HG02763 (cell line): ENCODE measurements at regions not wholly inside any gene's neighbourhood (a gene's known extent, or its start where the extent isn't known, plus 50 kb on each side); places are given as distances from the start of the nearest gene placed in this dataset.

Experiments
- ATAC-seq: cut with Tn5 transposase; IDR thresholded peaks from one replicate; pipeline ENCODE4 v1.9.1; 2021; ENCODE audit warnings: mild to moderate bottlenecking, moderate library complexity; ENCODE audit not compliant: unreplicated experiment

DNA sequence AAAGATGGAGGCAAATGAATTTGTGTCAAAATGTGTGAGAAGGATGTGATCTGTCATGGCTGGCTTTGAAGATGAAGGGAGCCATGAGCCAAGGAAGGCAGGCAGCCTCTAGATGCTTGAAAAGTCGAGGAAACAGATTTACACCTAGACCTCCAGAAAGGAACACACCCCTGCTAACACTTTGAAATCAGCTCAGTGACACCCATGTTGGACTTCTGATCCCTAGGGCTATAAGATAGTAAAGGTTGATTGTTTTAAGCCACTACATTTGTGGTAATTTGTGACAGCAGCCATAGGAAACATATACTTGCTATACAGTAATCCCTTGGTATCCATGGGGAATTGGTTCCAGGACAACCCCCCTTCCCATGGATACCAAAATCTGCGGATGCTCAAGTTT lies 80.5 kb upstream of the DYRK2 start:
- ATAC-seq = no peak

DNA sequence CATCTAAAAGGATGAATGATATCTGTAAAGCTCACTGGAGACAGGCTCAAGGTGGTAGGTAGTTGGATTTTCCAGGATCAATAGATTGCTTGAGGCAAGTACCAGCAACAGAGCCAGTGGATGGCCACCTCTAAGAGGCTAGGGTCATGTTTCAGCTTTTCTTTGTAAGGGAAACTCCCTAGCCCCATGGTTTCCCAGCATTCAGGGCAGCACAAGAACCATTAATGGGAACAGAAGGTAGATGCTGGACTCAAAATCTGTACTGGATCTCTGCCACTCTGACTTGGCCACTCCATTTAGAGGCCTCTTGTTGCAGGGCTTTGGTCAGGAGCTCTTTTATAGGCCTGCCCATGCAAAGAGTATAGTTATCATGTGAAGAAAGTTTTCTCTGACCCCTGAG lies 76.1 kb upstream of the DYRK2 start:
- ATAC-seq = no peak

DNA sequence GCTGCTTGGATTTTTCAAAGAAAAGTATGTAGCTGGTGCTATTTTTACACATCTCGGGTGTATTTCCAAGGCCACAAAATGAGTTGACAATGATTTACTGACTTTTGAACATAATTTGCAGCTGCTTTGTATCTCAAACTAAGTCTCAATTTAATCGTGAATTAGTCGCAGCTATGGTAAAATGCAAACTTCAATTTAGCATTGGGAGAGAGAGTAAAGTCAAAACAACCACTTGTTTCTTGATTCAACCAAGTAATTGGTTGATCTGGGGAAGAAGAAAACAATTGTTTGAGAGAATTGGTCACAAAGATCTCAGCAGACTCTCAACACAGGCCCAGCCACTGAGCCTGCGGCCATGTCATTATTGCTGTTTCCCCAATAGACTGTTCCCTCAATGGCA lies 75.0 kb upstream of the DYRK2 start:
- ATAC-seq = no peak

DNA sequence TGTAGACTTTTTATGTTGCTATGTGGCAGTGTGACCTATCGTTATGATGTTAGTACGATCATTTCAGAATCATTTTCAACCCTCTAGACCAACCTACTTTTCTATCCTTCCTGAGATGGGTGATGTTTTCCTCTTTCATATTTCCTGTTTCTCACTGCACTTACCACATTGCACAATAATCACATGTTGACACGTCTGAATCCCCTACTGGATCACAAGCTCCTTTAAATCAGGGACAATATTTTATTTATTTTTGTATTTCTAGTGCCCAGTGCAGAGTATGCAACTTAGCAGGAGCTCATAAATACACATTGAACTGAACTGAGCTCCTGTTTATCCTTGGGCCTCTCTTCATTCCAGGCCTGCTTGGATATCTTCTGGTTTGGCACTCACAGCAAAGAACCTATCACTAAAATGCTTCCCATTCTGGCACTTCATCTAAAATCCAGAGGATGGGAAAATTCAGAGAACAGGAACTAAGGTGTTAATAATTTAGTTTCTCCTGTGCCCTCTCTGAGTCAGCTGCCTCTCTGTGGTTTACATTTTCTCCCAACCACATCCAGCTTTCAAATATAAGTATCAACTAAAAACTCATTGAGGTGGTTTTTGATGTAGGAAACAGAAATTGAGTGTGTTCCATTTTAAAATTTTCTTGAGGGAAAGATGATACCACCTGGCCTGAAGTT lies 69.4 kb upstream of the DYRK2 start:
- ATAC-seq = no peak

DNA sequence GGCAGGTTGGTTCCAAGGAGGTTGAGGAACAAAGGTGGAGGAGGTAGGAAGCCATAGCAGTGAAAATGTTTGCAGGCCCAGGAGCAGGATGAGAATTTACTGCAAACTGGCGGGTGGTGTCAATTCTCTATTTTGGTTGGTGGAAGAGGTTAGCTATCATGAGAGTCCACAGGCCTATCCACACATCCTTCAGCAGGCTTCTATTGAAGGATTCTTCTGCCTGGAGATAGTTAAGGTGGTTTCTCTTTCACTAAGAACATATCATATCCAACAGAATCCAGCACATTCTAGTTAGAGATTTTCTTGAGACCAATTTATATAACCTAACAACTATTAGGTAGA lies 68.9 kb upstream of the DYRK2 start:
- no peak for ATAC-seq

DNA sequence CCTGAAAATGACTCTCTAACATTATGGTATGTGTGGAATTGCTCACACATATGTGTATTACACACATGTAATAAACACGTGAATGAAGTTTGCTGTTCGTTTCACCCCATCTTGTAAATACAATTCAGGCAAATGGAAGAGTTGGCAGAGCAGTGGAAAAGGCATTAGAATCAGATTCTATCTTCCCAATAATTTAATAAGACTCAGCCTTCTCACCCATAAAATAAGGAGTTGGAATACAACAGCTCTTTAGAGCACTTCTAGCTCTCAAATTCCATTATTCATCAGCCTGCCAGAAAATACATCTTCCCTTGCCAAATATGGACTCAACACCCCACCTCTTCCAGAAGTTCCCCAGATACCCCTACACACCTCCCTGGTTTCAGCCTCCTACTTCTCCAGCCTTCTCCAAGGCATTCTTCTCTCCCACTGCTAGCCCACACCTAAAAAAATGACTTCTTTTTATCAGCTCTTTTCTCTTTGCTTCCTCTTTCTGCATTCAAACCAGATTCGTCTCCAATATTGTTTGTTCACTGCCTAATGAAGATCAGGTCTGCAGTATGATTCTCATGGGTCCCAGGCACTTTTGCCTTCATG lies 66.2 kb upstream of the DYRK2 start:
- no peak for ATAC-seq

DNA sequence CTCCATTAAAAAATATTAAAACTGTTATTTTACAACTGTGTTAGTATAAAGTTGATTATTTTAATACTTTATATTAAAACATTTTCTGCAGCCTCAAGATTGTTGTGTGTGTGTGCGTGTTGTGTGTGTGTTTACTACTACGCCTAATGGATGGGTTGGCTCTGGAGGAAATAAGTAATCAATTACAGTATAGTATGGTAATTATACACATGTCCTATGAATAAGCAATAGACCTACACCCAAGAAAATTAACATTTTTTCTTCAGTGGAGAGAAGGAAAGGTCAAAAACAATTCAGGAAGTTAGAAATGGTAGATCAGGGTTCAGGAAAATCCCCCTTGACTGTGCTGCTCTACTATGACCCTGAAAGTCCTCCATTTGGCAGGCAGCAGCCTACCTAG lies 65.7 kb upstream of the DYRK2 start:
- ATAC-seq = no peak

DNA sequence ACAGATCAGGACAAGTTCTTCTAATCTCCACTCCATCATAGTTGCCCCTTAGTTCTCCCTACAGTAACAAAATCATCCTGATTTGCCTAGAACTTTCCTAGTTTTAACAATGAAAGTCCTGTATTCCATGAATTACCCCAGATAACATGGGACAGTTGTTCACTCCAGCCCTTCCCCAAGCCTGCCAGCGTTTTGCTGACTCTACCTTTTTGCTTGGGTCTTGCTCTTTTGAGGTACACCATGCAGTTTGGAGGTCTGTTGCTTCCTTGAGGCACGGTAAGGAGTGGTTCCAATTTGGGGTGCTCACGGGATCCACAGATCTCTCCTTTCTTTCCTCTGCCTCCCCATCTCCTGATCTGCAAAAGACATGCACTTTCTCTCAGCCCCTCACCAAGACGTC lies 61.6 kb upstream of the DYRK2 start:
- ATAC-seq = no peak

DNA sequence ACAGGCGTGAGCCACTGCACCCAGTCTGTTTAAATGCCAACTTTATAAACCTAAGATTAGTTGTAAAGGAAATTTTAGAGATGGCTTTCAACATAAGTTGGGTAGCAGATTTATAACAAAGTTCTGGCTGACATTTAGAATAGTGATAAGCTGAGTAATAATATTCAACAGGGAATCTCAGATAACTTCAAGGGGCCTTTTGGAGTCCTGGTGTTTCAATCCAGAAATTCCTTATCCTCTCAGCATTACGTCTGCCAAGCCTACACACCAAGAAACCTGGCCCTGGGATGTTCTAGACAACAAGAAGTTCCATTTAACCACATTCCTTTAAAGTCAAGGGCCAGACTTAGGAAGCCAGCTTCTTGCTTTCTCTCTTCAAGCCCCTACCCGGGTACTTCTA lies 59.5 kb upstream of the DYRK2 start:
- ATAC-seq = no peak

DNA sequence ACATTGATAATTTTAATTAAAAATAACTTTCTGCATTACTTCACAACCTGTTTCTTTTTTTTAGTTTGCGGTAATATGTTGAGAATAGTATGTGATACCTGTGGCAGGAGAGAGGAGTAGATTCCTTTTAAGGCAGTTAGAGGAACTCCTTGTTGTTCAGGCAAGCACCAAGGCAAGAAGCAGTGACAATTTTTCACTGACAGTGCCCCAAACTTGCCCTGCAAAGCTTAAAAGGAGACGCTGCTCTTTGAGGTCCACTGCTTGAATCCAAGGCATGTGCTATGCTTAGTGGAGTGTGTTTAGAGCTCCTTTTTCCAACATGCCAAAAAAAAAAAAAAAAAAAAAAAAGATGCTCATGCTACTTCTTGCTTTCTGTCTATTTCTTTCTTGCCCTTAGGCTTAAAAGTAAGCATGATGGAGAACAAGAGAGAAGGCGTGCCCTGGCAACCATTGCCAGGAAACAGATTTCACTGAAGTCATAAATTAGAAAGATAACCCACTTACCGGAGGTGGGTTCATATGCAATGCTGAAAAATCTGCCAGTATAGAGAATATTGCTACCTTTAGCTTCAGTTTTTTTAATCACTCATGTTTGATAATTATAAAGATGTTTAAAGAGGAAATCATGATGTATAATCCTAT lies 58.3 kb upstream of the DYRK2 start:
- no peak for ATAC-seq

DNA sequence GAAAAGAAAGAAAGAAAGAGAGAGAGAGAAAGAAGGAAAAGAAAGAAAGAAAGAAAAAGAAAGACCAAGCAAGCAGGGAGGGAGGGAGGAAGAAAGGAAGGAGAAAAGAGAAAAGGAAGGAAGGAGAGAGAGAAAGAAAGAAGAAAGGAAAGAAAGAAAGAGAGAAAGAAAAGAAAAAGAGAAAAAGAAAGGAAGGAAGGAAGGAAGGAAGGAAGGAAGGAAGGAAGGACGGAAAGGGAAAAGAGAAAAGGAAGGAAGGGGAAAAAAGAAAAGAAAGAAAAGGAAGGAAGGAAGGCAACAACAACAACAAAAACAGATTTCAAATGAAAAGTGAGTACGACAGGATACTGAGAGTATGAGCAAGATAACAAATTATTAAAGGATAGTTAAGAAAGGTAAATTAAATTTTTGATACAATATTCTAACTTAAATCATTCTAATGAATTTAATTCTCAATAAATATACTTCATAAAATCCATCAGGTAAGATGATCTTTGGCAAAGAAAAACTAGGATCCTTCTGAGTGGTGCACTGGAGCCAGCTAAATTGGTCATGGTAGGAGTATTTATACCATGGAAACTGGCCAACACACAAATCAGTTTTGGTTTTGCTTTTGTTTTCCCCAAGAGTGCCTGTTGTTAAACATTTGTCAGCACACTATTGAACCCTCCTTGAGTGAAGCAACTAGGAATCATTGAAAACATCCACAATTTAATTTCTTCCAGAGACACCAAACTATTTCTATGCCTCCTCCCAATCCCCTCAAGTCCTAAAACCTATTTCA lies 56.1 kb upstream of the DYRK2 start:
- peak; percentile 83 for ATAC-seq

DNA sequence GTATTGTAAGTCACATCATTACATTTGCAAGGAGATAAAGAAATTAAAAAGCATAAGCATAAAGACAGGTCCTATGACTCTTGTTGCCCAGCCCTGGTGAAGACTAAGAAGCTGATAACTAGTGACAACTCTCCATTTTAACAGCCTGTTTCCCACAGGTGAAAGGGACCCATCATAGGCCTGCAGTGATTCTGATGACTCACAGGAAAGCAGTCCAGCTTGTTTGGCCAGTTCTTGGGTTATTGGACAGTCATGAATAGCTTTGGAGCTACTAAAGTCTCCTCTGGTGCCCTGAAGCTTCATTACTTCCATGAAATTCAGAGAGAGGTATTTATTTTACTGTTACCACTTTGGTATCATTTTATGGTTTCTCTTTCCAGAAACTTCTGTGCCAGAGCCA lies 55.5 kb upstream of the DYRK2 start:
- no peak for ATAC-seq

DNA sequence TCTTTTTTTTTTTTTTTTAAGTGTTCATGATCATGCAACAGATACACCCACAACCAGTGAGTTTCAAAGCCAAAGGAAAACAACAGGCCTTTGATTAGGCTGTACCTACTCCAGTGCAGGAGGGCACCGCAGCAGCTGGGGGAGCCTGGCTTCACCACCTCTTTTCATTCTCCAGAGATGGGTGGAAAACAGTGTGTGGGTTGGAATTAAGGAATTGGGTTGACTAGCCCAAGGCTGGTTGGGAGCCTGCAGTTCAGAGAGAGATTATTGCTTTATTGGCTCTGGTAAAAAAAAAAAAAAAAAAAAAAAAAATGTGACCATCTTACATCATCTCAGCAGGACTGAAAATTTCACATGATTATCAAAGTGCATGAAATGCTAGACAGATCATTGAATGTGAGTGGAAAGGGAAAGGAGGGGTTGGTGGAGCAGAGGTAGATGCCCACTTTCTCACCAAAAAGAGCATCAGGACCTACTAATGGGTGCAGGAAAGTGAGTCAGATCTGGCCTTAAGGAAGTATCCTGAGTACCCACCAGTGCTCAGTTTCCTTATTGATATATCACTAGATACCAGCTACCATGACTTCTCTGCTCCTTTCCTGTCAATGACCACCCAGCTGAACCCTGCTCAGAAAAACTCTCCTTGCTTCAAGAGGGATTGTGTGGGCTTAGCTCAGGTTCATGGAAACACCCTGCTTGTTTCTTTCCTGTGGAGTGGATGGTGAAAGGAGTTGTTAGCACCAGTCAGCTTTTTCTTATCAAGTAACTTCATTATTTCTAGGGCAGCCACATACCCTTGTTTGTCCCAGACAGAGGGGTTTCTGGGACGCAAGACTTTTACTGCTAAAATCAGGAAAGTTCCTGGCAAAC lies 54.8 kb upstream of the DYRK2 start:
- no peak for ATAC-seq

DNA sequence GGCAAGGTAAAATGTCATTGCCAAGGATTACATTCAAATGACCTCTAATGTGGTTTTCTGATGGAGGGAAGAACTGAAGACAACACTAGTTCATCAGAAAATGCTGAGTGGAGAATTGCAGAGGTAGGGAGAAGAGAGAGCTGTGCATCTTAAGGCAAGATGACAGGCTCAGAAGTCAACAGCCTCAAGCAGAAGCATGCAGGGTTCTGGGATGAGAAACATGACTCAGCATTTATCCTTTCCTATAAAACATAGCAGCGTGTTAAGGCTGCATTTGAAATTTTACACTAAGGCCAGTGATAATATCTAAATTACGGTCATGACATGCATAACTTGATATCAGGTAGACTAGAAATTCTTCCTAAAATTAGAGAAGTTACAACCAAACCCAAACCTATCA lies 53.7 kb upstream of the DYRK2 start:
- no peak for ATAC-seq

DNA sequence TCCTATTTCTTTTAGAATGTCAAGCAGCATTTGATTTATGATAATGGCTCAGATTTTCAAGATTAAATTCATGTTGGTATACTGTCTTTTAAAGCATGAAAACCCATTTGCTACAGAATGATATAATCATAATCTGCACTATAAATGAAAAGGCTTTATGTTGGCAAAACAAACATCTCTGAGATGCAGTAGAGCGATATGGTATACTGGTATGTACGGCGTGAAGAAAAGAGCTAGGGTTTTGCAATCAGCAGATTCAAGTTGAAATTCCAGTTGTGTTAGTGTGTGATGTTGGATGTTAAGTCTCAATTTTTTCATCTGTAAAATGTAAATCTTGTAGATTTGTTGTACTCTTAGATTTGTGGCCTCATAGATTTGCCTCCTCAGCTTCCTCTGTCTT lies 53.2 kb upstream of the DYRK2 start:
- no peak for ATAC-seq

DNA sequence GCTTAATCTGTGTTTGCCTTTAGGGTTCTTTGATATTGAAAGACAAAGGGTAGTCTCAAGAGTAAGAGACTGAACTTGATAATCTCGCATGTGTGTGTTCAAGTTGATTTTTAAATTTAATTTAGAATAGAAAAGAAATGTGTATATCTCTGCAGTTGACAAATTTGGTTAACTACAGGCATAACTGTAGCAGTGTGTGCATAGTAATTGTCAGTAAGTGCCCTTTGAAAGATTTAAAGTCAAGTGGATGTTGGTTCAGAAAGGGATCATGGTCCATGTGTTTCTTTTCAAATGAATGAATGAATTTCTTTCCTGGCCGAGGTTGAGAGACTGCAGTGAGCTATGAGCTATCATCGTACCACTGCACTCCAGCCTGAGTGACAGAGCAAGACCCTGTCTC lies 49.9 kb upstream of the DYRK2 start:
- no peak for ATAC-seq
